ENCODE measurements at regions not wholly inside any gene's neighbourhood (a gene's known extent, or its start where the extent isn't known, plus 50 kb on each side); places are given as distances from the start of the nearest gene placed in this dataset.

DNA sequence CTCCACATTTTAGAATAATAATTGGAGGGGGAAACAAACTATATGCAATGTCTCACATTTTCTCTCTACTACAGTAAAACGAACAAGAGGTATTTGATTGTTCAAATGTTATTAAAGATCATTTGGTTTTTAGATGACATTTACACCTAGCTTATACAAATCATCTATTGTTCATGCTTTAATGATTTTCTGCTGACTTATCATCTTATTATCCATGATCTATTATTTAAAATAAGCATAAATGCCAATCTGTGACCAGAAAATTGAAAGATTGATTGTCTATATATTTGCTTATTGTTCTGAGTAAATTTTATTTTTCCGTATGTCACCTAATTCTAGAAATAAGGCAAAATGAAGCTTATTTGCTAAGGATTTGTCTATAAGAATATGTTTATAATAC, 537.2 kb downstream of the KCNJ3 start:
- Histone ChIP-seq H4K20me1 (ENCODE audit: control insufficient read depth, extremely low read depth, insufficient read depth, low read length) (no peaks in the 10 kb centered on the region), H2AFZ (ENCODE audit: low read length) (no peak overlapping the region), H3K4me1 (ENCODE audit: control insufficient read depth, extremely low read depth, insufficient read depth, low read length) (no peaks in the 10 kb centered on the region), H3K9ac (ENCODE audit: insufficient read depth, low read length) (no peak overlapping the region), H3K9me3 (ENCODE audit: control insufficient read depth, insufficient read depth, low read depth, low read length) (no peaks in the 10 kb centered on the region), H3K27ac (ENCODE audit: insufficient read depth, low read length) (no peak overlapping the region), H3K79me2 (ENCODE audit: control insufficient read depth, insufficient read depth, low read length) (no peaks in the 10 kb centered on the region), H3K4me2 (ENCODE audit: extremely low read depth, insufficient read depth, low read length) (no peak overlapping the region), H3K36me3 (ENCODE audit: control insufficient read depth, insufficient read depth, low read length) (no peaks in the 10 kb centered on the region), H3K27me3 (ENCODE audit: control insufficient read depth, insufficient read depth, low read length) (no peaks in the 10 kb centered on the region), H3K4me3 (replicated peaks in 1 of 4; ENCODE audit: control extremely low read depth in 1 of 4, insufficient read depth in 1 of 4, low read depth in 3 of 4, low read length in 4 of 4) (no peak overlapping the region)
- no peak for DNase-seq (ENCODE audit: low read depth in 2 of 2)
- no peak for TF ChIP-seq EZH2 (IDR thresholded peaks at IDR 0.05; ENCODE audit: low read length, missing control alignments)
- TF ChIP-seq, protein P1, sequence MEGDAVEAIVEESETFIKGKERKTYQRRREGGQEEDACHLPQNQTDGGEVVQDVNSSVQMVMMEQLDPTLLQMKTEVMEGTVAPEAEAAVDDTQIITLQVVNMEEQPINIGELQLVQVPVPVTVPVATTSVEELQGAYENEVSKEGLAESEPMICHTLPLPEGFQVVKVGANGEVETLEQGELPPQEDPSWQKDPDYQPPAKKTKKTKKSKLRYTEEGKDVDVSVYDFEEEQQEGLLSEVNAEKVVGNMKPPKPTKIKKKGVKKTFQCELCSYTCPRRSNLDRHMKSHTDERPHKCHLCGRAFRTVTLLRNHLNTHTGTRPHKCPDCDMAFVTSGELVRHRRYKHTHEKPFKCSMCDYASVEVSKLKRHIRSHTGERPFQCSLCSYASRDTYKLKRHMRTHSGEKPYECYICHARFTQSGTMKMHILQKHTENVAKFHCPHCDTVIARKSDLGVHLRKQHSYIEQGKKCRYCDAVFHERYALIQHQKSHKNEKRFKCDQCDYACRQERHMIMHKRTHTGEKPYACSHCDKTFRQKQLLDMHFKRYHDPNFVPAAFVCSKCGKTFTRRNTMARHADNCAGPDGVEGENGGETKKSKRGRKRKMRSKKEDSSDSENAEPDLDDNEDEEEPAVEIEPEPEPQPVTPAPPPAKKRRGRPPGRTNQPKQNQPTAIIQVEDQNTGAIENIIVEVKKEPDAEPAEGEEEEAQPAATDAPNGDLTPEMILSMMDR (conservative IDR thresholded peaks at IDR 0.05 in 1 of 2, IDR thresholded peaks at IDR 0.05 in 1 of 2; ENCODE audit: low read depth in 1 of 2, low read length in 2 of 2): no peak

- Histone ChIP-seq H3K9ac (ENCODE audit: insufficient read depth, low read length) (no peak overlapping the region), H3K27me3 (ENCODE audit: control insufficient read depth, insufficient read depth, low read length) (no peaks in the 10 kb centered on the region), H3K27ac (ENCODE audit: insufficient read depth, low read length) (no peak overlapping the region), H3K4me2 (ENCODE audit: extremely low read depth, insufficient read depth, low read length) (no peak overlapping the region), H2AFZ (ENCODE audit: low read length) (no peak overlapping the region), H3K36me3 (ENCODE audit: control insufficient read depth, insufficient read depth, low read length) (no peaks in the 10 kb centered on the region), H3K4me1 (ENCODE audit: control insufficient read depth, extremely low read depth, insufficient read depth, low read length) (no peaks in the 10 kb centered on the region), H3K4me3 (replicated peaks in 1 of 4; ENCODE audit: control extremely low read depth in 1 of 4, insufficient read depth in 1 of 4, low read depth in 3 of 4, low read length in 4 of 4) (no peak overlapping the region), H4K20me1 (ENCODE audit: control insufficient read depth, extremely low read depth, insufficient read depth, low read length) (no peaks in the 10 kb centered on the region), H3K79me2 (ENCODE audit: control insufficient read depth, insufficient read depth, low read length) (no peaks in the 10 kb centered on the region), H3K9me3 (ENCODE audit: control insufficient read depth, insufficient read depth, low read depth, low read length) (no peaks in the 10 kb centered on the region)
- DNase-seq (ENCODE audit: low read depth in 2 of 2): peak in 1 of 2 donors; percentile 0
- TF ChIP-seq EZH2 (IDR thresholded peaks at IDR 0.05; ENCODE audit: low read length, missing control alignments): no peak
- TF ChIP-seq, protein P1 (conservative IDR thresholded peaks at IDR 0.05 in 1 of 2, IDR thresholded peaks at IDR 0.05 in 1 of 2; ENCODE audit: low read depth in 1 of 2, low read length in 2 of 2): no peak
Observed at GRCh38 chr2:155223781-155224406, 525.4 kb downstream of the KCNJ3 start.

DNA sequence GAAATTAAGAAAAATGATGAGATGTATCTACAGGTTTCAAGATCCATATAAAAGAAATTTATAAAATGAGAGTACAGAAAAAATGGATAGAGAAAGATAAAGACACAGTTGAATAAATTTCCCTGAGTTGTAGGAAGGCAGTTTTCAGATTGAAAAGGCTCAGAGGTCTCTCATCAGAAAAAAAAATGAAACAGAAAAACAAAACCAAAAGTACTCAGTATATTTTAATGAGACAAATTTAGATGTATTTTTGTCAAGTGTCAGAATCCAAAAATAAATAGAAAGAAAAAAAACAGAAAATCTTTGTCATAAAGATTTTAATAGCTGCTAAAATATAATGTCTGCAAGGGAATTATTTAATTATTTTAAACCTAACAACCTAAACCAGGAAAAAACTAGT, 520.5 kb downstream of the KCNJ3 start:
- H3K79me2 ChIP-seq (ENCODE audit: control insufficient read depth, insufficient read depth, low read length): no peaks in the 10 kb centered on the region
- DNase-seq (ENCODE audit: low read depth in 2 of 2): no peak
- H3K4me1 ChIP-seq (ENCODE audit: control insufficient read depth, extremely low read depth, insufficient read depth, low read length): no peaks in the 10 kb centered on the region
- no peak overlapping the region for H3K9ac ChIP-seq (ENCODE audit: insufficient read depth, low read length)
- no peaks in the 10 kb centered on the region for H3K9me3 ChIP-seq (ENCODE audit: control insufficient read depth, insufficient read depth, low read depth, low read length)
- no peaks in the 10 kb centered on the region for H3K36me3 ChIP-seq (ENCODE audit: control insufficient read depth, insufficient read depth, low read length)
- H3K27me3 ChIP-seq (ENCODE audit: control insufficient read depth, insufficient read depth, low read length): no peaks in the 10 kb centered on the region
- no peak overlapping the region for H2AFZ ChIP-seq (ENCODE audit: low read length)
- no peak overlapping the region for H3K4me3 ChIP-seq (replicated peaks in 1 of 4; ENCODE audit: control extremely low read depth in 1 of 4, insufficient read depth in 1 of 4, low read depth in 3 of 4, low read length in 4 of 4)
- H3K27ac ChIP-seq (ENCODE audit: insufficient read depth, low read length): no peak overlapping the region
- no peak overlapping the region for H3K4me2 ChIP-seq (ENCODE audit: extremely low read depth, insufficient read depth, low read length)
- TF ChIP-seq, protein P1 (conservative IDR thresholded peaks at IDR 0.05 in 1 of 2, IDR thresholded peaks at IDR 0.05 in 1 of 2; ENCODE audit: low read depth in 1 of 2, low read length in 2 of 2): no peak
- no peak for TF ChIP-seq EZH2 (IDR thresholded peaks at IDR 0.05; ENCODE audit: low read length, missing control alignments)
- H4K20me1 ChIP-seq (ENCODE audit: control insufficient read depth, extremely low read depth, insufficient read depth, low read length): no peaks in the 10 kb centered on the region

Data from fibroblast of lung (primary cell).